ENCODE measurements at regions not wholly inside any gene's neighbourhood (a gene's known extent, or its start where the extent isn't known, plus 50 kb on each side); places are given as distances from the start of the nearest gene placed in this dataset.

DNA sequence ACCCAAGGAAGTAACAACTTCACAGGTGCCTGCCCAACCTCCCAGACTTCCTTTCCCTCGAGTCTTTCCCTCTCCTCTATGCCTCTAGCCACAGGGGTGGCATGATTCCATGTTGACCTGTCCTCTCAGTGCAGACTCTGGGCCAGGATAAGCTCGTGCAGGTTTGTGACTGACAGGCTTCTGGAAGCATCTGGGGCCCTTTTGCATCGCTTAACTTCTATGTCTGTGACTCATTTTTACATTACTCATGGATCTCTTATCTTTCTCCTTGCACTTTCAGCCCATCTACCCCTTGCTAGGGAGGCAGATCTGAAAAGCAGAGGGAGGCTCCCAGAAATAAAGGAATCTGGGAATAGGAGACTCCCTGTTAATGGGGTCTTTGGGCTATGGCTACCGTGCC, 98.5 kb upstream of the RIOK3 start:
- TF ChIP-seq, protein P1, sequence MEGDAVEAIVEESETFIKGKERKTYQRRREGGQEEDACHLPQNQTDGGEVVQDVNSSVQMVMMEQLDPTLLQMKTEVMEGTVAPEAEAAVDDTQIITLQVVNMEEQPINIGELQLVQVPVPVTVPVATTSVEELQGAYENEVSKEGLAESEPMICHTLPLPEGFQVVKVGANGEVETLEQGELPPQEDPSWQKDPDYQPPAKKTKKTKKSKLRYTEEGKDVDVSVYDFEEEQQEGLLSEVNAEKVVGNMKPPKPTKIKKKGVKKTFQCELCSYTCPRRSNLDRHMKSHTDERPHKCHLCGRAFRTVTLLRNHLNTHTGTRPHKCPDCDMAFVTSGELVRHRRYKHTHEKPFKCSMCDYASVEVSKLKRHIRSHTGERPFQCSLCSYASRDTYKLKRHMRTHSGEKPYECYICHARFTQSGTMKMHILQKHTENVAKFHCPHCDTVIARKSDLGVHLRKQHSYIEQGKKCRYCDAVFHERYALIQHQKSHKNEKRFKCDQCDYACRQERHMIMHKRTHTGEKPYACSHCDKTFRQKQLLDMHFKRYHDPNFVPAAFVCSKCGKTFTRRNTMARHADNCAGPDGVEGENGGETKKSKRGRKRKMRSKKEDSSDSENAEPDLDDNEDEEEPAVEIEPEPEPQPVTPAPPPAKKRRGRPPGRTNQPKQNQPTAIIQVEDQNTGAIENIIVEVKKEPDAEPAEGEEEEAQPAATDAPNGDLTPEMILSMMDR (conservative IDR thresholded peaks at IDR 0.05; ENCODE audit: control insufficient read depth, insufficient read depth, low read depth, low read length), result no peak
- DNase-seq (ENCODE audit: low read depth), result peak; percentile 24
- H3K4me3 ChIP-seq (ENCODE audit: control insufficient read depth, low read depth, low read length), result no peak overlapping the region

DNA sequence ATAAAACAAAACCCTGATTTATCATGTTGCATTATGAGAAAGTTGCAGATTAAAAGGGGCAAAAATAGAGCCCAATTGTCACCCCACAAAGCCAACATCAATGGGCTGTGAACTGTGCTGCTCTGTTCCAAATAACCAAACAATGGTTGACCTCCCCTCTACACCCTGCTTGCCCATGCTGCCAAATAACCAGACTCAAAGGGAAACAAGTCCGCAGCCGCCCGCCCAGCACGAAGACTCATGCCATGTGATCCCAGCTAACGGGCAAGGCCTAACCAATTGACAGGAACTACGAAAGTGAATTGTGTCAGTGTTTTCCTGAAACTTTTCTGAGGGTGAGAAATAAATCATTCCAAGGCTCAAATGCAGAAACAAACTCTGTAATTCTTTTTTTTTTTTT, 97.9 kb upstream of the RIOK3 start:
- H3K4me3 ChIP-seq (ENCODE audit: control insufficient read depth, low read depth, low read length), result no peak overlapping the region
- TF ChIP-seq, protein P1 (conservative IDR thresholded peaks at IDR 0.05; ENCODE audit: control insufficient read depth, insufficient read depth, low read depth, low read length), result no peak
- DNase-seq (ENCODE audit: low read depth), result no peak

DNA sequence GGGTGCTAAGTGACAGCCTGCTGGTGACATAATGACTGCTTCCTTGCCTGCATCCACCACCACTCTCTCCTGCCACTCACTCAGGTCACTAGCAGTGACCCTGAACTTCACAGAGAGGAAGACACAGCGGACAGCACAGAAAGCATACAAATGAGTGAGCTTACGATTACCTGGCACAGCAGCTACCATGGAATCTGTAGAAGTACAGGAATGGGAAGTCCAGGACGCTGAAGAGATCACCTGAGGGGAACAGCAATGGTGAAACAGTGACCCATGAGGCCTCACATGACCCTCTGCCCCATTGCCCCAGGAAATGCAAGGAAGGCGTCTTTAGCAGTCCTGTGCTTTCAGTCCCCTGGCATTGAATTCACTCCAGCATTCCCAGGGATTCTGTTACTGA, 96.7 kb upstream of the RIOK3 start:
- TF ChIP-seq, protein P1 (conservative IDR thresholded peaks at IDR 0.05; ENCODE audit: control insufficient read depth, insufficient read depth, low read depth, low read length), result no peak
- no peak overlapping the region for H3K4me3 ChIP-seq (ENCODE audit: control insufficient read depth, low read depth, low read length)
- no peak for DNase-seq (ENCODE audit: low read depth)

DNA sequence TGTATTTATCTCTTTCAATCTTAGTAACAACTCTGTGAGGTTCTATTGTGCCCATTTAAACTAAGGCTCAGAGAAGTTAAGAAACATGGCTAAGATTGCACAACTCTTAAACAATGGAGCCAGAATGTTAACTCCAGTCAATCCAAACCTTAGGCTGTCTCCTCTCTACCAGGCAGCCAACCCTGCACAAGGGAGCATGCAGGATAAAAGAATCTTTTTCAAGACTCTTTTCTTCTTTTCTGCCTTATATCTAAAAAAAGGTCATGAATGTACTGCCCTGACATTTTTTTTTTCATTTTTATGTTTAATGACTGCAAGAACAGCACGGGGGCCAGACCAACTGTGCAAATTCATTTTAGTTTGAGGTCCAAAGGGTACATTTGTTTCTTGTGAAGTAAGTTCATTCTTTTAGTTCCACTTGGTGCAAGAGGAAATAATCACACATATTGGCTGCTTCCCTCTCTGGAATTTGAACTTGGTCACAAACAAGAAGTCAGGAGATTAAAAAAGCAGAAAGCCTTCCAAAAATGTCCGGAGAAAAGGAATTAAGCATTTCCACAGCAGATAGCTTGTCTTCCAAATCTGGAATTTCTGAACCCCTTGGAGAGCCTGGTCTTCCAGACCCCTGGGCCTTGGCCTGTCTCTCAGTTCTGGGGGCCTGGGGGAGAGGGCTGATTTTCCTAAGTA, 96.0 kb upstream of the RIOK3 start:
- TF ChIP-seq, protein P1 (conservative IDR thresholded peaks at IDR 0.05; ENCODE audit: control insufficient read depth, insufficient read depth, low read depth, low read length), result no peak
- peak; percentile 42 for DNase-seq (ENCODE audit: low read depth)
- H3K4me3 ChIP-seq (ENCODE audit: control insufficient read depth, low read depth, low read length), result no peak overlapping the region

DNA sequence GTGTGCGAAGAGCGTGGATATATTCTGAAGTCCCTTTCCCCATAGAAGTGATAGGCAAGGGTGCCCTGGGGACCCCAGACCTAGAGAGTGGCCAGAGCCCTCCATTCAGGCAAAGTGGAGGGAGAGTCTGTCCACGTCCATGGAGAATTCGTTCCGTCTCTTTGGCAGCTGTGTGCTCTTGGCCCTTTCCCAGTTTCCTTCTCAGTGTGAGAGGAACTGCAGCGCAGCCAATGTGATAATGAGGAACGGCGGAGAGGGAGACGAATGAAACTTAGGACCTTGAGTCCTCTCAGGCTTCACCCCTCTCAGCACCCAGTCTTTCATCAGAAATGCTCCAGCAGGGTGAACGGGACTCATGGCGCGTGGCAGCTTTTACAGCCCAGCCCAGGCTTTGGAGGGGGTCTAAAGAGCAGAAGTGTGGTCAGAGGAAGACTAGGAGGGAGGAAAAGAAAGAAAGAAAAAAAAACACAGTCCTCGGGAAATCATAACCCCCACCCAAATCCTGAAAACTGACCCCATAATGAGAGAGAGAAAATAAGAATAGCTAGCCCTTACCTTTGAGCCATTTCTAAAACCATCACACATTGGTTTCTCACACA, 95.0 kb upstream of the RIOK3 start:
- TF ChIP-seq, protein P1 (conservative IDR thresholded peaks at IDR 0.05; ENCODE audit: control insufficient read depth, insufficient read depth, low read depth, low read length), result no peak
- DNase-seq (ENCODE audit: low read depth), result no peak
- no peak overlapping the region for H3K4me3 ChIP-seq (ENCODE audit: control insufficient read depth, low read depth, low read length)

DNA sequence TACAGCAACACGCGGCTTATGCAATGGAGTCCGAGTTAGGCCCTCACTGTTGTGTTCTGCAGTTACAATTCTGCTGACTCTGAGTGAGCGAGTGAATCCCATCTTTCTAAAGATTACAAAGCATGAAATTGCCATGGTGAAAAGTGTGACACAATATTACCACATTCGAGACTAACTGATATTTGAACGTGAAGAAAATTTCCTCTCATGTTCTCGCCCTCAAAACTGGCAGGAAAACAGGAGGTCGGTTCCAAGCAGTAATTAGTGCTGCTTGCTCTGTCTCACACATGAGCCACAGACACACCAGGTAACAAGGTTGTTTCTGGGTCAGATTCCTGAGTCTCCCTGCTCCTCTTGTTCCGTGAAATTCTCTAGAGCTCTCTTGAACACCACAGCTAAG, 93.7 kb upstream of the RIOK3 start:
- H3K4me3 ChIP-seq (ENCODE audit: control insufficient read depth, low read depth, low read length), result no peak overlapping the region
- no peak for DNase-seq (ENCODE audit: low read depth)
- TF ChIP-seq, protein P1 (conservative IDR thresholded peaks at IDR 0.05; ENCODE audit: control insufficient read depth, insufficient read depth, low read depth, low read length), result no peak
